Spleen (tissue), 11 donors: ENCODE measurements at regions not wholly inside any gene's neighbourhood (a gene's known extent, or its start where the extent isn't known, plus 50 kb on each side); places are given as distances from the start of the nearest gene placed in this dataset.

ENCODE experiments used
- DNase-seq: peaks from one replicate; pipeline ENCODE4 v3.0.0-alpha.2; 2020
- H3K27ac ChIP-seq, 8 donors: fragments of 200-600 bp; sonication (generic) in 7 of 8; 1 replicate in 4 of 8; 2 replicates in 4 of 8; pipeline versions ENCODE4 v1.5.0 to v1.8.0; 2016 to 2021; ENCODE audit warnings: inconsistent platforms in 4 of 8, mild to moderate bottlenecking in 4 of 8, moderate library complexity in 1 of 8
- H3K27me3 ChIP-seq, 7 donors: fragments of 200-600 bp; sonication (generic) in 6 of 7; replicated peaks in 1 of 7; 1 replicate in 4 of 7; 2 replicates in 3 of 7; pipeline versions ENCODE4 v1.5.0 to v1.8.0; 2016 to 2021; ENCODE audit warnings: inconsistent platforms in 3 of 7, mild to moderate bottlenecking in 1 of 7
- H3K36me3 ChIP-seq, 6 donors: fragments of 200-600 bp; sonication (generic) in 5 of 6; 1 replicate in 4 of 6; 2 replicates in 2 of 6; pipeline versions ENCODE4 v1.5.0 to v1.8.0; 2016 to 2021; ENCODE audit warnings: inconsistent platforms in 2 of 6
- H3K4me1 ChIP-seq, 6 donors: fragments of 200-600 bp; sonication (generic) in 5 of 6; 1 replicate in 3 of 6; 2 replicates in 3 of 6; pipeline versions ENCODE4 v1.5.0 to v1.8.0; 2016 to 2021; ENCODE audit warnings: inconsistent platforms in 3 of 6
- H3K4me3 ChIP-seq, 8 donors: fragments of 200-600 bp; sonication (generic) in 7 of 8; 1 replicate in 4 of 8; 2 replicates in 4 of 8; pipeline versions ENCODE4 v1.5.0 to v1.8.0; 2016 to 2021; ENCODE audit warnings: inconsistent platforms in 4 of 8, mild to moderate bottlenecking in 4 of 8, moderate library complexity in 2 of 8
- H3K9me3 ChIP-seq, 8 donors: fragments of 200-600 bp; sonication (generic) in 7 of 8; 1 replicate in 4 of 8; 2 replicates in 4 of 8; pipeline versions ENCODE4 v1.5.0 to v1.8.0; 2016 to 2021; ENCODE audit warnings: inconsistent platforms in 4 of 8
- POLR2A ChIP-seq, 3 donors: fragments of 450-650 bp; IDR thresholded peaks; one replicate each; pipeline ENCODE4 v1.5.1; 2017; ENCODE audit warnings: antibody characterized with exemption in 3 of 3, mild to moderate bottlenecking in 1 of 3
- POLR2AphosphoS5 ChIP-seq, 3 donors: sonication (generic); formaldehyde crosslinking; IDR thresholded peaks; one replicate each; pipeline ENCODE4 v1.5.1; 2017; ENCODE audit warnings: antibody characterized with exemption in 3 of 3
- WGBS, 5 donors: extraction: QIAGEN DNeasy Blood & Tissue Kit in 3 of 5; methylation state at CpG; one replicate each; pipeline versions ENCODE4 v1.1.5 to v1.1.7; 2013 to 2018; 5-methylcytosine and 5-hydroxymethylcytosine counted together
- intact Hi-C: fragments of 100-400 bp; cut with DNase I; formaldehyde crosslinking; loops from one replicate; pipeline ENCODE4 v1.15.0; 2023; ENCODE audit warnings: low total_unique reads
- TF ChIP-seq, protein P1 (sequence below), 11 experiments: fragments of 200-600 bp in 7 of 11; fragments of 450-650 bp in 4 of 11; sonication (generic) in 4 of 11; IDR thresholded peaks in 8 of 11; conservative IDR thresholded peaks in 3 of 11; 1 replicate in 7 of 11; 2 replicates in 4 of 11; pipeline versions ENCODE4 v1.4.0 to v1.8.0; 2016 to 2021; ENCODE audit warnings: antibody characterized with exemption in 11 of 11, inconsistent platforms in 4 of 11, mild to moderate bottlenecking in 1 of 11
- donor health status: healthy with polysubstance abuse.
- donor health status: DM: no; HTN: no; CAD: no; lungs with moderate emphysema.
- donor health status: DM: no; HTN: no; CAD: no.
- donor health status: Bipolar disorder and iron deficiency.
- donor health status: healthy.
- donor health status: DM: no; HTN: no; CAD: no.
- donor health status: DM: yes; HTN: yes; CAD: no.

- 77 to 84% (median 81%) methylated on average over 3 of the region's 3 CpGs for WGBS, 5 donors
- H3K9me3 ChIP-seq: peaks cover 0 to 27% (median 7%) of the 10 kb centered on the region in 8 donors
- no peak for TF ChIP-seq POLR2AphosphoS5 (IDR thresholded peaks at IDR 0.05)
- TF ChIP-seq POLR2A (IDR thresholded peaks at IDR 0.05): no peak
- TF ChIP-seq, protein P1, sequence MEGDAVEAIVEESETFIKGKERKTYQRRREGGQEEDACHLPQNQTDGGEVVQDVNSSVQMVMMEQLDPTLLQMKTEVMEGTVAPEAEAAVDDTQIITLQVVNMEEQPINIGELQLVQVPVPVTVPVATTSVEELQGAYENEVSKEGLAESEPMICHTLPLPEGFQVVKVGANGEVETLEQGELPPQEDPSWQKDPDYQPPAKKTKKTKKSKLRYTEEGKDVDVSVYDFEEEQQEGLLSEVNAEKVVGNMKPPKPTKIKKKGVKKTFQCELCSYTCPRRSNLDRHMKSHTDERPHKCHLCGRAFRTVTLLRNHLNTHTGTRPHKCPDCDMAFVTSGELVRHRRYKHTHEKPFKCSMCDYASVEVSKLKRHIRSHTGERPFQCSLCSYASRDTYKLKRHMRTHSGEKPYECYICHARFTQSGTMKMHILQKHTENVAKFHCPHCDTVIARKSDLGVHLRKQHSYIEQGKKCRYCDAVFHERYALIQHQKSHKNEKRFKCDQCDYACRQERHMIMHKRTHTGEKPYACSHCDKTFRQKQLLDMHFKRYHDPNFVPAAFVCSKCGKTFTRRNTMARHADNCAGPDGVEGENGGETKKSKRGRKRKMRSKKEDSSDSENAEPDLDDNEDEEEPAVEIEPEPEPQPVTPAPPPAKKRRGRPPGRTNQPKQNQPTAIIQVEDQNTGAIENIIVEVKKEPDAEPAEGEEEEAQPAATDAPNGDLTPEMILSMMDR (IDR thresholded peaks at IDR 0.05 in 8 of 11, conservative IDR thresholded peaks at IDR 0.05 in 3 of 11): no peak
Observed at GRCh38 chr16:62503073-62503472, 466.8 kb upstream of the CDH8 start.

GRCh38 chr16:62478903-62479458, 442.7 kb upstream of the CDH8 start:
- Histone ChIP-seq H3K4me1 (no peaks in the 10 kb centered on the region), H3K9me3 (peaks cover 0 to 59% (median 35%) of the 10 kb centered on the region in 8 donors), H3K27me3 (no peaks in the 10 kb centered on the region), H3K27ac (no peak overlapping the region), H3K4me3 (no peak overlapping the region), H3K36me3 (no peaks in the 10 kb centered on the region)
- no peak for DNase-seq
- intact Hi-C loops: no loop called here
- no peak for TF ChIP-seq POLR2A (IDR thresholded peaks at IDR 0.05)
- TF ChIP-seq POLR2AphosphoS5 (IDR thresholded peaks at IDR 0.05): no peak
- TF ChIP-seq, protein P1 (IDR thresholded peaks at IDR 0.05 in 8 of 11, conservative IDR thresholded peaks at IDR 0.05 in 3 of 11): no peak
- WGBS, 5 donors: 80 to 91% (median 88%) methylated on average over 6 to 7 of the region's 7 CpGs

More at GRCh38 chr16:62503073-62503472, 466.8 kb upstream of the CDH8 start:
- H3K27ac ChIP-seq: no peak overlapping the region
- DNase-seq: no peak
- no peak overlapping the region for H3K4me3 ChIP-seq
- no peaks in the 10 kb centered on the region for H3K27me3 ChIP-seq
- H3K36me3 ChIP-seq: no peaks in the 10 kb centered on the region
- H3K4me1 ChIP-seq: no peaks in the 10 kb centered on the region
- intact Hi-C loops: no loop called here

DNA sequence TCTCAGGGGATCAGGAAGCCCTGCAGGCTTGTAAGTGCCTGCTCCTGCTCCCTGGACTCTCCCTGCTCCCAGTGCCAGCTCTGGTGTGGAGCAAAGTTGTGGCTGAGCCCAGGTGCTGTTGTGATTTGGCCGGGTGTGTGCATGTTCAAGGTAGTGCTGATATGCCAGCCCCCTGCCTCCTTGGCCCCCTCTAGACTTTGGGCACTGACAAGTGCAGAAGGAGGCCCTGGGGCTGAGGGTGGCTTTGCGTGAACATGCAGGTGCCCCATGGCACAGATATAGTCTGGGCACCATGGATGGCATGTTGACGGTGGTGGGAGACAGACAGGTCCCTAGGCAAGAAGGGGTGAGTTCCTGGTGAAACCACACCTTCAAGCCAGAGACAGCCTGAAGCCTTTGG, 441.6 kb upstream of the CDH8 start:
- TF ChIP-seq, protein P1 (IDR thresholded peaks at IDR 0.05 in 8 of 11, conservative IDR thresholded peaks at IDR 0.05 in 3 of 11): no peak
- TF ChIP-seq POLR2A (IDR thresholded peaks at IDR 0.05) (no peak), POLR2AphosphoS5 (IDR thresholded peaks at IDR 0.05) (no peak)
- 86 to 100% (median 92%) methylated on average over 3 of the region's 3 CpGs for WGBS, 5 donors
- Histone ChIP-seq H3K4me1 (no peaks in the 10 kb centered on the region), H3K27me3 (no peaks in the 10 kb centered on the region), H3K4me3 (no peak overlapping the region), H3K36me3 (no peaks in the 10 kb centered on the region), H3K9me3 (peaks cover 0 to 65% (median 41%) of the 10 kb centered on the region in 8 donors), H3K27ac (no peak overlapping the region)
- DNase-seq: no peak
- intact Hi-C loops: no loop called here

GRCh38 chr16:62475573-62475972, 439.3 kb upstream of the CDH8 start:
- Histone ChIP-seq H3K4me3 (no peak overlapping the region), H3K4me1 (no peaks in the 10 kb centered on the region), H3K27ac (no peak overlapping the region), H3K36me3 (no peaks in the 10 kb centered on the region), H3K9me3 (peaks cover 0 to 87% (median 61%) of the 10 kb centered on the region in 8 donors), H3K27me3 (no peaks in the 10 kb centered on the region)
- intact Hi-C loops: no loop called here
- TF ChIP-seq POLR2A (IDR thresholded peaks at IDR 0.05) (no peak), POLR2AphosphoS5 (IDR thresholded peaks at IDR 0.05) (no peak)
- TF ChIP-seq, protein P1 (IDR thresholded peaks at IDR 0.05 in 8 of 11, conservative IDR thresholded peaks at IDR 0.05 in 3 of 11): no peak
- DNase-seq: no peak
